Endodermal cell (in vitro differentiated cells): ENCODE measurements at regions not wholly inside any gene's neighbourhood (a gene's known extent, or its start where the extent isn't known, plus 50 kb on each side); places are given as distances from the start of the nearest gene placed in this dataset.

Experiments
- DNase-seq: peaks from one replicate; pipeline ENCODE4 v3.0.0-alpha.2; 2017
- H3K27ac ChIP-seq: 2 replicates; pipeline ENCODE4 v1.5.1; 2013; ENCODE audit warnings: mild to moderate bottlenecking, low read depth, low read length, moderate library complexity
- H3K27me3 ChIP-seq: 2 replicates; pipeline ENCODE4 v1.6.1; 2013; ENCODE audit warnings: mild to moderate bottlenecking, low read length, moderate library complexity; ENCODE audit not compliant: insufficient read depth, control insufficient read depth, poor library complexity, severe bottlenecking
- H3K36me3 ChIP-seq: 2 replicates; pipeline ENCODE4 v1.7.0; 2013; ENCODE audit warnings: mild to moderate bottlenecking, low read length, moderate library complexity; ENCODE audit not compliant: control insufficient read depth, insufficient read depth
- H3K4me1 ChIP-seq: one replicate; pipeline ENCODE4 v1.7.0; 2013; ENCODE audit warnings: low read length; ENCODE audit not compliant: control insufficient read depth, insufficient read depth
- H3K4me3 ChIP-seq: 2 replicates; pipeline ENCODE4 v1.5.1; 2013; ENCODE audit warnings: mild to moderate bottlenecking, low read length, moderate library complexity
- H3K9ac ChIP-seq: 2 replicates; pipeline ENCODE4 v1.6.1; 2013; ENCODE audit warnings: mild to moderate bottlenecking, low read length, moderate library complexity; ENCODE audit not compliant: poor library complexity, severe bottlenecking; ENCODE audit errors: extremely low read depth
- H3K9me3 ChIP-seq: 2 replicates; pipeline ENCODE4 v1.6.1; 2013; ENCODE audit warnings: mild to moderate bottlenecking, low read length, moderate library complexity; ENCODE audit not compliant: control insufficient read depth
- H3K27ac Mint-ChIP-seq: 2 replicates; pipeline ENCODE4 v1.8.0; 2020; ENCODE audit warnings: mixed read lengths
- H3K27me3 Mint-ChIP-seq: 2 replicates; pipeline ENCODE4 v1.8.0; 2021; ENCODE audit warnings: mild to moderate bottlenecking, mixed read lengths; ENCODE audit not compliant: insufficient read depth
- H3K36me3 Mint-ChIP-seq: 2 replicates; pipeline ENCODE4 v1.8.0; 2020; ENCODE audit warnings: low read depth, mixed read lengths
- H3K4me1 Mint-ChIP-seq: 2 replicates; pipeline ENCODE4 v1.8.0; 2020; ENCODE audit warnings: mixed read lengths
- H3K4me3 Mint-ChIP-seq: 2 replicates; pipeline ENCODE4 v1.8.0; 2020; ENCODE audit warnings: mild to moderate bottlenecking, moderate library complexity, mixed read lengths
- H3K9me3 Mint-ChIP-seq: 2 replicates; pipeline ENCODE4 v1.8.0; 2020; ENCODE audit warnings: mild to moderate bottlenecking, mixed read lengths
- WGBS, 2 experiments: methylation state at CpG; one replicate each; pipeline versions ENCODE4 v1.1.5 to v1.1.7; 2013; ENCODE audit warnings: missing lambda C conversion rate in 2 of 2, mixed read lengths in 1 of 2; ENCODE audit not compliant: insufficient coverage in 1 of 2, insufficient read length in 1 of 2; 5-methylcytosine and 5-hydroxymethylcytosine counted together
- TF ChIP-seq, protein P1 (sequence below): fragments of 200-600 bp; sonication (generic); conservative IDR thresholded peaks from 2 replicates; pipeline ENCODE4 v1.5.0; 2021; ENCODE audit warnings: antibody characterized with exemption, mild to moderate bottlenecking

DNA sequence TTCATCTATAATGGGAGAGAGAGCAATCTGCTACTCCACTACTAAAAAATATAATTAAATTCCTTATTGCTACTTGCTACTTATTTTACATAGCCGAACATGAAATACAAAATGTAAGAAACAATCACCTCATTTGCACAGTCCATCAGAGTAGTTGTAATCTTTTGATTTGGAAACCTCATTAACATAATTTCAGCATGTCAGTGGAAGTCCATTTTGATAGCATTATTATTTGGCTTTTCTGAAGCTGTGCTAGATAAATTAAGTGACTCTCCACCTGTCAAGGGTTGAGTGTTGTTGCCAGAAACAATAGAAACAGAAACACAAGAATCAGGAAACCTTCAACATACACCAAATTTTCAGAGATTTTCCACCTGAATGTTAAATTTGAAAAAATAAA lies 250.0 kb downstream of the RFPL4B start:
- Histone ChIP-seq H3K4me3 (no peak overlapping the region), H3K4me1 (no peaks in the 10 kb centered on the region), H3K9me3 (no peaks in the 10 kb centered on the region), H3K27me3 (no peaks in the 10 kb centered on the region), H3K9ac (no peak overlapping the region), H3K36me3 (no peaks in the 10 kb centered on the region), H3K27ac (no peak overlapping the region)
- Mint-ChIP-seq H3K27me3 (no peaks in the 10 kb centered on the region), H3K27ac (no peak overlapping the region), H3K4me1 (no peaks in the 10 kb centered on the region), H3K4me3 (no peak overlapping the region), H3K36me3 (no peaks in the 10 kb centered on the region), H3K9me3 (no peaks in the 10 kb centered on the region)
- WGBS, 2 experiments: 88% methylated on average over 1 of the region's 1 CpG; no CpG with 5 or more reads in 1 of the 2 experiments
- no peak for DNase-seq
- TF ChIP-seq, protein P1, sequence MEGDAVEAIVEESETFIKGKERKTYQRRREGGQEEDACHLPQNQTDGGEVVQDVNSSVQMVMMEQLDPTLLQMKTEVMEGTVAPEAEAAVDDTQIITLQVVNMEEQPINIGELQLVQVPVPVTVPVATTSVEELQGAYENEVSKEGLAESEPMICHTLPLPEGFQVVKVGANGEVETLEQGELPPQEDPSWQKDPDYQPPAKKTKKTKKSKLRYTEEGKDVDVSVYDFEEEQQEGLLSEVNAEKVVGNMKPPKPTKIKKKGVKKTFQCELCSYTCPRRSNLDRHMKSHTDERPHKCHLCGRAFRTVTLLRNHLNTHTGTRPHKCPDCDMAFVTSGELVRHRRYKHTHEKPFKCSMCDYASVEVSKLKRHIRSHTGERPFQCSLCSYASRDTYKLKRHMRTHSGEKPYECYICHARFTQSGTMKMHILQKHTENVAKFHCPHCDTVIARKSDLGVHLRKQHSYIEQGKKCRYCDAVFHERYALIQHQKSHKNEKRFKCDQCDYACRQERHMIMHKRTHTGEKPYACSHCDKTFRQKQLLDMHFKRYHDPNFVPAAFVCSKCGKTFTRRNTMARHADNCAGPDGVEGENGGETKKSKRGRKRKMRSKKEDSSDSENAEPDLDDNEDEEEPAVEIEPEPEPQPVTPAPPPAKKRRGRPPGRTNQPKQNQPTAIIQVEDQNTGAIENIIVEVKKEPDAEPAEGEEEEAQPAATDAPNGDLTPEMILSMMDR: no peak

DNA sequence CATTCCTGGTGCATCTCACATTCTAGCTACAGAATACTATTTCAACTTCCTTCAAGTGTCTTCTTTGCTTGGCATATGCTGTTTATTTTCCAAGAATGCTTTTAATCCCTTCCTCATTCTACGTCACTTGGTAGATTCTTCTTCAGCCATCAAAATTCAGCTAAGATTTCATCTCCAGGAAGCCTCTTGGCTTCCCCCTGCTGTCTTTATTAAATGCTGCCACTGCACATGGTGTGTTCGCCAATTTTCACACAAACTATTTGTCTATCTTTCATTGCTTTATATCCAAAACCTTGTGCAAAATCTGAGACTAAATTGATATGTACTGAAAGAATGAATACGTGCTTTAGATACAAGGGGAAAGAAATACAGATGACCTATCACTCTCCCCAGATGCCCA lies 253.0 kb downstream of the RFPL4B start:
- WGBS, 2 experiments: 84 to 91% methylated on average over 3 of the region's 3 CpGs
- Histone ChIP-seq H3K9ac (no peak overlapping the region), H3K27ac (no peak overlapping the region), H3K4me3 (no peak overlapping the region), H3K36me3 (no peaks in the 10 kb centered on the region), H3K4me1 (no peaks in the 10 kb centered on the region), H3K9me3 (no peaks in the 10 kb centered on the region), H3K27me3 (no peaks in the 10 kb centered on the region)
- Mint-ChIP-seq H3K27ac (no peak overlapping the region), H3K27me3 (no peaks in the 10 kb centered on the region), H3K9me3 (peaks cover 2% of the 10 kb centered on the region), H3K4me3 (no peak overlapping the region), H3K4me1 (no peaks in the 10 kb centered on the region), H3K36me3 (no peaks in the 10 kb centered on the region)
- DNase-seq: no peak
- TF ChIP-seq, protein P1: no peak

DNA sequence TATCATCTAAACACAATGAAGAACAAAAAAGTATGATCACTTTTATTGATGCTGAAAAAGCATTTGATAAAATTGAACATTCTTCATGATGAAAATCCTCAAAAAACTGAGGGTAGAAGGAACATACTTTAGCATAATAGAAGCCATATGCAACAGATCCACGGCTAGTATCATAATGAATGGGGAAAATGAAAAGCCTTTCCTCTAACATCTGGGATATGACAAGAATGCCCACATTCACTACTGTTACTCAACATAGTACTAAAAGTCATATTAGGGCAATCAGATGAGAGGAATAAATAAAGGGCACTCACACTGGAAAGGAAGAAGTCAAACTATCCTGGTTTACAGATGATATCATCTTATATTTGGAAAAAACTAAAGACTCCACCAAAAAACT lies 256.6 kb downstream of the RFPL4B start:
- Histone ChIP-seq H3K27me3 (no peaks in the 10 kb centered on the region), H3K4me3 (no peak overlapping the region), H3K4me1 (no peaks in the 10 kb centered on the region), H3K27ac (no peak overlapping the region), H3K9ac (no peak overlapping the region), H3K9me3 (peaks cover 13% of the 10 kb centered on the region), H3K36me3 (no peaks in the 10 kb centered on the region)
- Mint-ChIP-seq H3K4me3 (no peak overlapping the region), H3K27ac (no peak overlapping the region), H3K9me3 (peaks cover 17% of the 10 kb centered on the region), H3K36me3 (peaks cover 4% of the 10 kb centered on the region), H3K4me1 (no peaks in the 10 kb centered on the region), H3K27me3 (no peaks in the 10 kb centered on the region)
- DNase-seq: no peak
- 90 to 100% methylated on average over 1 of the region's 1 CpG for WGBS, 2 experiments
- TF ChIP-seq, protein P1: no peak
